ENCODE measurements at regions not wholly inside any gene's neighbourhood (a gene's known extent, or its start where the extent isn't known, plus 50 kb on each side); places are given as distances from the start of the nearest gene placed in this dataset.

DNA sequence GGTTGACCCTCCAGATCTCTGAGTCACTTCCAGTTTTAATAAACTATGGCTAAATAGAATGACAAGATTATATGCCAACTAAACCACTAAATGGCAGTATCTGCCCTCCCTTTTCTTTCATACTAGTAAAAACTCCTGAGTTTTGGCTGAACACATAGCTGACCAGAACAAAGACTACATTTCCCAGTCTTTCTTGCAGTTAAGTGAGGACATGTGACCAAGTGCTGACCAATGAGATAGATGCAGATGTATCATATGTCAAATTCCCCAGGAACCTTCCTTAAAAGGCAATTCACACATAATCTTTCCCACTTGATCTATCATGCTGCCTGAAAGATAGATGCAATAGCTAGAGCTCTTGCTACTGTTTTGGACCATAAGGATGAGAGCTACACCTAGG is 191.3 kb downstream of the SHOX2 start:
- no peak overlapping the region for H3K4me3 Mint-ChIP-seq
- peaks cover 7 to 11% of the 10 kb centered on the region in 2 experiments for H3K4me1 Mint-ChIP-seq
- Histone ChIP-seq H3K23me2 (ENCODE audit: insufficient read length, low read depth, low read length, poor library complexity, severe bottlenecking) (no peaks in the 10 kb centered on the region), H2BK12ac (ENCODE audit: insufficient read length, low read depth, low read length) (no peak overlapping the region), H3T11ph (ENCODE audit: low read length) (no peak overlapping the region), H2BK15ac (ENCODE audit: low read depth, low read length) (no peak overlapping the region), H2BK5ac (ENCODE audit: insufficient read length, low read length) (no peak overlapping the region), H3K14ac (ENCODE audit: insufficient read depth, low read length) (no peak overlapping the region), H4K91ac (ENCODE audit: insufficient read length, low read depth, low read length) (no peak overlapping the region), H4K5ac (ENCODE audit: insufficient read length, low read depth, low read length) (no peak overlapping the region), H4K8ac (replicated peaks; ENCODE audit: insufficient read length, low read depth, low read length) (no peak overlapping the region), H3K4me2 (ENCODE audit: insufficient read depth, insufficient read length, low read length) (no peak overlapping the region), H3K27ac (ENCODE audit: insufficient read length, low read depth, low read length) (no peak overlapping the region), H3K23ac (ENCODE audit: insufficient read length, low read depth, low read length) (no peak overlapping the region), H3K4ac (ENCODE audit: low read depth, low read length) (no peak overlapping the region), H2BK120ac (ENCODE audit: low read depth, low read length, poor library complexity, severe bottlenecking) (no peak overlapping the region), H3K79me2 (ENCODE audit: insufficient read depth, low read length) (no peaks in the 10 kb centered on the region), H3K9me3 (ENCODE audit: control insufficient read depth, low read depth, low read length) (no peaks in the 10 kb centered on the region), H3K27me3 (ENCODE audit: insufficient read depth, low read length) (no peaks in the 10 kb centered on the region), H4K20me1 (ENCODE audit: control insufficient read depth, insufficient read depth, insufficient read length) (no peaks in the 10 kb centered on the region), H3K56ac (ENCODE audit: insufficient read length, low read depth, low read length) (no peak overlapping the region), H2BK20ac (ENCODE audit: low read depth, low read length, poor library complexity, severe bottlenecking) (no peak overlapping the region), H3K4me1 (ENCODE audit: insufficient read depth, low read length) (peaks cover 2% of the 10 kb centered on the region; the same call in 1 of the 2 replicates), H3K18ac (ENCODE audit: insufficient read length, low read depth, low read length) (no peak overlapping the region), H2AFZ (ENCODE audit: low read length) (no peak overlapping the region), H2AK5ac (ENCODE audit: insufficient read length, low read length) (no peak overlapping the region), H3K9ac (ENCODE audit: extremely low read depth, insufficient read length, low read length) (no peak overlapping the region), H3K79me1 (ENCODE audit: insufficient read depth, low read depth, low read length, poor library complexity, severe bottlenecking) (no peaks in the 10 kb centered on the region)
- no peaks in the 10 kb centered on the region for H3K9me3 Mint-ChIP-seq
- H3K27ac Mint-ChIP-seq, result no peak overlapping the region
- H3K27me3 Mint-ChIP-seq (ENCODE audit: low read depth), result no peaks in the 10 kb centered on the region; the same call in 1 of the 2 replicates
- no peaks in the 10 kb centered on the region; a peak in 1 of 7 replicates for H3K36me3 Mint-ChIP-seq (ENCODE audit: insufficient read depth in 1 of 3, low read depth in 3 of 3)
- no peak for DNase-seq
- TF ChIP-seq, protein P1, sequence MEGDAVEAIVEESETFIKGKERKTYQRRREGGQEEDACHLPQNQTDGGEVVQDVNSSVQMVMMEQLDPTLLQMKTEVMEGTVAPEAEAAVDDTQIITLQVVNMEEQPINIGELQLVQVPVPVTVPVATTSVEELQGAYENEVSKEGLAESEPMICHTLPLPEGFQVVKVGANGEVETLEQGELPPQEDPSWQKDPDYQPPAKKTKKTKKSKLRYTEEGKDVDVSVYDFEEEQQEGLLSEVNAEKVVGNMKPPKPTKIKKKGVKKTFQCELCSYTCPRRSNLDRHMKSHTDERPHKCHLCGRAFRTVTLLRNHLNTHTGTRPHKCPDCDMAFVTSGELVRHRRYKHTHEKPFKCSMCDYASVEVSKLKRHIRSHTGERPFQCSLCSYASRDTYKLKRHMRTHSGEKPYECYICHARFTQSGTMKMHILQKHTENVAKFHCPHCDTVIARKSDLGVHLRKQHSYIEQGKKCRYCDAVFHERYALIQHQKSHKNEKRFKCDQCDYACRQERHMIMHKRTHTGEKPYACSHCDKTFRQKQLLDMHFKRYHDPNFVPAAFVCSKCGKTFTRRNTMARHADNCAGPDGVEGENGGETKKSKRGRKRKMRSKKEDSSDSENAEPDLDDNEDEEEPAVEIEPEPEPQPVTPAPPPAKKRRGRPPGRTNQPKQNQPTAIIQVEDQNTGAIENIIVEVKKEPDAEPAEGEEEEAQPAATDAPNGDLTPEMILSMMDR (conservative IDR thresholded peaks at IDR 0.05), result no peak

Measured in H9 (cell line).